AG09319 (cell line): ENCODE measurements at regions not wholly inside any gene's neighbourhood (a gene's known extent, or its start where the extent isn't known, plus 50 kb on each side); places are given as distances from the start of the nearest gene placed in this dataset.
"Not testable (repeated sequence)": the region's sequence is repeated elsewhere in the genome, so short reads cannot be mapped to it uniquely, and the experiment has no call there.

ENCODE experiments used
- DNase-seq: peaks from one replicate; pipeline ENCODE4 v3.0.0-alpha.2; 2010; ENCODE audit warnings: low read depth; ENCODE audit errors: extremely low read depth
- CTCF ChIP-seq: IDR thresholded peaks from 2 replicates; pipeline ENCODE4 v1.5.1; 2011; ENCODE audit warnings: low read depth, mild to moderate bottlenecking, inconsistent platforms, low read length, moderate library complexity

GRCh38 chr7:96562458-96562857 lies 147.2 kb downstream of the SEM1 start:
- no peak for DNase-seq
- TF ChIP-seq CTCF: no peak

DNA sequence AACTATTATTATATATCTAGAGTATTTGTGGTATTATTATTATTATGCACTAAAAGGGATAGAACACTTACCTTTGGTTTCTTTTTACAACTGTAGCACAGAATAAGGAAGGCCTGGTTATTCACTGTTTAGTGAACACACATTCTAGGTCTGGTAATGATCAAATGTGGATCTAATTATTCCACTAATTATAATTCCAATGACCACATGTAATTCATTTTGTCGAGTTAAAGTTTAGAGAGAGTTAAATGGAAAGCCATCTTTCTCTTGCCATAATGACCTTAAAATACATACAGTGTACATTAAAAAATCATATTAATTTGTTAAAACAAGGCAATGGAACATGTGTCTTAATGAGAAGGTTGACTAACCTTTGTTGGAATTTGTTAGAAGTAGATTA lies 147.8 kb downstream of the SEM1 start:
- no peak for TF ChIP-seq CTCF
- DNase-seq: no peak

DNA sequence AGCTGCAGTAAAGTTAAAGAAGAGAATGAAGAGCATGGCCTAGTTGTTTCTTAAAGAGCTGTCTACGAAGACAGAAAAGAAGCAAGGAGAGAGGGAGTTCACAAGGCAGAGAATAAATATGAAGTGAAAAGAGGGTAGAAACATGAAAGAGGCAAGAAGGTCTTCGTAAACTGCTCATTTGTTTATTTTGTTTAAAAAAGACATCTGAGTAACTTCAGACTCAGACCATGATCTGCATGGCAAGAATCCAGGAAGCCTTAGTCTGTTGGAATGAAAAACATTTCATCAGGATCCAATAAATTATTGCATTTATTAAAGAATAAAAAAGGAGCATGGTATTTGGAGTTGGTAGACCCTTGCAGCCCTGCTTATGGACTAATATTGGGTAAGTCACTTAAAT lies 151.1 kb downstream of the SEM1 start:
- DNase-seq: no peak
- no peak for TF ChIP-seq CTCF

DNA sequence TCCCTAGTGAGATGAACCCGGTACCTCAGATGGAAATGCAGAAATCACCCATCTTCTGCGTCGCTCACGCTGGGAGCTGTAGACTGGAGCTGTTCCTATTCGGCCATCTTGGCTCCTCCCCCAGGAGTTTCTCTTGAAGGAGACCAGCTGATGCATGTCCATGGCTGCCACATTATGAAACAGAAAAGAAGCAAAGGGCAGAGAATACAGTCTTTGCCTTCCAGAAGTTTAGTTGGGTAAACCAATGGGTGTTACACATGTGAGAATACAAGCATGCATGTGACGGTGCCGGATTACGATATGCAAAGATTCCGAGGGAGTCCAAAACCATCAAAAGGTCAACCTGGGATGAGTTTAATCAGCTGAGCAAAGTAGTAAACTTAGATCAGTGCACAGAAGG lies 151.6 kb downstream of the SEM1 start:
- DNase-seq: no peak
- TF ChIP-seq CTCF: no peak

DNA sequence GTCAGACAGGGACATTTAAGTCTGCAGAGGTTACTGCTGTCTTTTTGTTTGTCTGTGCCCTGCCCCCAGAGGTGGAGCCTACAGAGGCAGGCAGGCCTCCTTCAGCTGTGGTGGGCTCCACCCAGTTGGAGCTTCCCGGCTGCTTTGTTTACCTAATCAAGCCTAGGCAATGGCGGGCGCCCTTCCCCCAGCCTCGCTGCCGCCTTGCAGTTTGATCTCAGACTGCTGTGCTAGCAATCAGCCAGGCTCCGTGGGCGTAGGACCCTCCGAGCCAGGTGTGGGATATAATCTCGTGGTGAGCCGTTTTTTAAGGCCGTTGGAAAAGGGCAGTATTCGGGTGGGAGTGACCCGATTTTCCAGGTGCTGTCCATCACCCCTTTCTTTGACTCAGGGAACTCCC lies 152.0 kb downstream of the SEM1 start:
- DNase-seq: not testable (repeated sequence)

GRCh38 chr7:96548664-96549063 lies 161.0 kb downstream of the SEM1 start:
- DNase-seq: no peak
- no peak for TF ChIP-seq CTCF

DNA sequence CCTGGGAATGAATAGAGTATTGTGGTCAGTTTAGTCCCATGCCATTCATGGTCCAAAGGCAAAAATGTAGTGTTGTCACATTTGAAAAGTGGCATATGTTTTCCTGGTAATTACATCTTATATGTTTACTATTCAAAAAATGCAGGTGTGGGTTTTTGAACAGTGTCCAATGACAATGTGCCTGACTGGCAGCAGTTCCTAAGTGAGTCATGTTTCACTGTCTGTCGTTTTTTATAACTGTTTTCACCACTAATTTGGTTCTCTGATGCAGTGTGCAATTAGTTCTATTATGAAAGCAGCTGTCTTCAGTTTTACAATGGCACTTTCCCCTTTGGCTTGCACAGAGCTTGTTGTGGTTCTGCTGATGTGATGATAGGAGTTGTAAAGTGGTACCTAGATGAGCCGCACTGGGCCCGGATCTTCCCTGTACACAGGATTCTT lies 162.3 kb downstream of the SEM1 start:
- no peak for DNase-seq
- TF ChIP-seq CTCF: no peak

DNA sequence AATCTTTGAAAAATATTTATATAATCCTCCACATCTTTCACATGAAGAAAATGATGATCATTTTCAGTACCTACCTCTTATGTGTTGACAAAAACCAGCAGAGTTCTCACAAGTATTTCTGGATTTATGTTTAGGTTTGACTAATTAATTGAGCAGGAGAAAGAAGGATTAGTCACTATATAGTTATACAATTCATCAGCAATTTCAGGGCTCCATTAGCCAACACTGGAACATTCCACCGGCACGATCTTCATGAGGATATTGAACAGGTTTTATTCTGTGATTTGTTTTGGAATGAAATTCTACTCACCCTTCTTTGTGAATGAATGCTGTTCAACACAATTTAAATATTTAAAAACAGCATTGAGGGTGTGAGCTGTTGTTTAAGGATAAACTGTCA lies 163.2 kb downstream of the SEM1 start:
- DNase-seq: no peak
- no peak for TF ChIP-seq CTCF
